ENCODE measurements at regions not wholly inside any gene's neighbourhood (a gene's known extent, or its start where the extent isn't known, plus 50 kb on each side); places are given as distances from the start of the nearest gene placed in this dataset.

GRCh38 chr6:27679964-27680694 is 207.2 kb upstream of the ZNF184 start:
- Mint-ChIP-seq H3K4me1 (peaks cover 19% of the 10 kb centered on the region), H3K36me3 (peaks cover 6% of the 10 kb centered on the region), H3K4me3 (peak overlapping the region; percentile 41), H3K9me3 (peaks cover 9% of the 10 kb centered on the region), H3K27ac (peak overlapping the region; percentile 51), H3K27me3 (peaks cover 77% of the 10 kb centered on the region)
- POLR2A ChIA-PET, result no interaction called here
- no peak for DNase-seq
- ATAC-seq (ENCODE audit: low read depth), result no peak

GRCh38 chr6:27679308-27679963 is 206.5 kb upstream of the ZNF184 start:
- Mint-ChIP-seq H3K27ac (peak overlapping the region; percentile 23), H3K4me3 (peak overlapping the region; percentile 41), H3K27me3 (peaks cover 79% of the 10 kb centered on the region), H3K4me1 (peaks cover 19% of the 10 kb centered on the region), H3K9me3 (peaks cover 9% of the 10 kb centered on the region), H3K36me3 (peaks cover 6% of the 10 kb centered on the region)
- POLR2A ChIA-PET, result no interaction called here
- ATAC-seq (ENCODE audit: low read depth) (no peak), DNase-seq (no peak)

- POLR2A ChIA-PET, result no interaction called here
- no peak overlapping the region for H3K27ac Mint-ChIP-seq
- H3K4me1 Mint-ChIP-seq, result peaks cover 19% of the 10 kb centered on the region
- no peak for ATAC-seq (ENCODE audit: low read depth)
- peaks cover 9% of the 10 kb centered on the region for H3K9me3 Mint-ChIP-seq
- H3K36me3 Mint-ChIP-seq, result peaks cover 6% of the 10 kb centered on the region
- no peak for DNase-seq
- peaks cover 83% of the 10 kb centered on the region for H3K27me3 Mint-ChIP-seq
- H3K4me3 Mint-ChIP-seq, result no peak overlapping the region
Observed at GRCh38 chr6:27678469-27678868, 205.6 kb upstream of the ZNF184 start.

GRCh38 chr6:27674882-27675281 is 202.0 kb upstream of the ZNF184 start:
- Mint-ChIP-seq H3K9me3 (peaks cover 9% of the 10 kb centered on the region), H3K36me3 (peaks cover 1% of the 10 kb centered on the region), H3K4me1 (peaks cover 25% of the 10 kb centered on the region), H3K4me3 (no peak overlapping the region), H3K27me3 (peaks cover 78% of the 10 kb centered on the region), H3K27ac (no peak overlapping the region)
- ATAC-seq (ENCODE audit: low read depth) (no peak), DNase-seq (no peak)
- POLR2A ChIA-PET, result no interaction called here

GRCh38 chr6:27672113-27672799 is 199.4 kb upstream of the ZNF184 start:
- Mint-ChIP-seq H3K27ac (no peak overlapping the region), H3K9me3 (peaks cover 8% of the 10 kb centered on the region), H3K4me1 (peaks cover 40% of the 10 kb centered on the region), H3K27me3 (peaks cover 73% of the 10 kb centered on the region), H3K4me3 (peak overlapping the region; percentile 66), H3K36me3 (peaks cover 1% of the 10 kb centered on the region)
- ATAC-seq (ENCODE audit: low read depth) (peak; percentile 66), DNase-seq (no peak)
- POLR2A ChIA-PET, result no interaction called here

- H3K36me3 Mint-ChIP-seq, result peaks cover 1% of the 10 kb centered on the region
Observed at GRCh38 chr6:27669624-27670301, 196.9 kb upstream of the ZNF184 start.

GRCh38 chr6:27669295-27669623 is 196.4 kb upstream of the ZNF184 start:
- Mint-ChIP-seq H3K27ac (peak overlapping the region; percentile 14), H3K4me1 (peaks cover 49% of the 10 kb centered on the region), H3K27me3 (peaks cover 70% of the 10 kb centered on the region), H3K9me3 (peaks cover 2% of the 10 kb centered on the region), H3K36me3 (peaks cover 1% of the 10 kb centered on the region), H3K4me3 (peak overlapping the region; percentile 64)
- ATAC-seq (ENCODE audit: low read depth), result no peak
- DNase-seq, result no peak
- POLR2A ChIA-PET, result interaction anchor here (0.5 to 0.9 kb wide), 2 partner anchors 225 to 297 kb away, joined by 3 to 5 read pairs; no protein-coding TSS in a partner anchor

More at GRCh38 chr6:27669624-27670301, 196.9 kb upstream of the ZNF184 start:
- Mint-ChIP-seq H3K27ac (peak overlapping the region; percentile 15), H3K4me1 (peaks cover 49% of the 10 kb centered on the region), H3K4me3 (peak overlapping the region; percentile 64), H3K27me3 (peaks cover 73% of the 10 kb centered on the region), H3K9me3 (peaks cover 2% of the 10 kb centered on the region)
- ATAC-seq (ENCODE audit: low read depth) (no peak), DNase-seq (no peak)
- POLR2A ChIA-PET, result interaction anchor here (0.5 kb wide), 1 partner anchor 297 kb away, joined by 3 read pairs; no protein-coding TSS in a partner anchor

- Mint-ChIP-seq H3K4me1 (peaks cover 49% of the 10 kb centered on the region), H3K27ac (peak overlapping the region; percentile 33)
- ATAC-seq (ENCODE audit: low read depth), result no peak
Observed at GRCh38 chr6:27668442-27669294, 195.8 kb upstream of the ZNF184 start.

GRCh38 chr6:27667657-27668441 is 194.9 kb upstream of the ZNF184 start:
- DNase-seq (no peak), ATAC-seq (ENCODE audit: low read depth) (no peak)
- no peaks in the 10 kb centered on the region for H3K36me3 Mint-ChIP-seq
- H3K27me3 Mint-ChIP-seq, result peaks cover 66% of the 10 kb centered on the region
- H3K27ac Mint-ChIP-seq, result peak overlapping the region; percentile 33
- H3K4me1 Mint-ChIP-seq, result peaks cover 46% of the 10 kb centered on the region
- H3K9me3 Mint-ChIP-seq, result no peaks in the 10 kb centered on the region
- peak overlapping the region; percentile 64 for H3K4me3 Mint-ChIP-seq
- POLR2A ChIA-PET, result no interaction called here

More at GRCh38 chr6:27668442-27669294, 195.8 kb upstream of the ZNF184 start:
- peaks cover 2% of the 10 kb centered on the region for H3K9me3 Mint-ChIP-seq
- H3K36me3 Mint-ChIP-seq, result peaks cover 1% of the 10 kb centered on the region
- H3K4me3 Mint-ChIP-seq, result peak overlapping the region; percentile 64
- peak; percentile 71 for DNase-seq
- H3K27me3 Mint-ChIP-seq, result peaks cover 67% of the 10 kb centered on the region
- POLR2A ChIA-PET, result interaction anchor here (0.5 to 0.9 kb wide), 2 partner anchors 225 to 296 kb away, joined by 3 to 5 read pairs; no protein-coding TSS in a partner anchor

- no peak overlapping the region for H3K27ac Mint-ChIP-seq
- H3K9me3 Mint-ChIP-seq, result no peaks in the 10 kb centered on the region
- H3K27me3 Mint-ChIP-seq, result peaks cover 62% of the 10 kb centered on the region
- peak overlapping the region; percentile 64 for H3K4me3 Mint-ChIP-seq
- no peak for DNase-seq
- H3K4me1 Mint-ChIP-seq, result peaks cover 41% of the 10 kb centered on the region
- no peaks in the 10 kb centered on the region for H3K36me3 Mint-ChIP-seq
- ATAC-seq (ENCODE audit: low read depth), result no peak
- POLR2A ChIA-PET, result no interaction called here
Observed at GRCh38 chr6:27667016-27667656, 194.2 kb upstream of the ZNF184 start.

GRCh38 chr6:27662769-27663168 is 189.9 kb upstream of the ZNF184 start:
- Mint-ChIP-seq H3K9me3 (no peaks in the 10 kb centered on the region), H3K36me3 (no peaks in the 10 kb centered on the region), H3K4me1 (peaks cover 12% of the 10 kb centered on the region), H3K4me3 (no peak overlapping the region), H3K27ac (no peak overlapping the region), H3K27me3 (peaks cover 29% of the 10 kb centered on the region)
- no peak for ATAC-seq (ENCODE audit: low read depth)
- no peak for DNase-seq
- POLR2A ChIA-PET, result no interaction called here

All from activated naive CD8-positive, alpha-beta T cell treated with anti-CD3 and anti-CD28 coated beads, Interleukin-2, amount 10 ng/mL, durations not matched to agents 7 days and 5 days (primary cell).